ENCODE measurements at regions not wholly inside any gene's neighbourhood (a gene's known extent, or its start where the extent isn't known, plus 50 kb on each side); places are given as distances from the start of the nearest gene placed in this dataset.

DNA sequence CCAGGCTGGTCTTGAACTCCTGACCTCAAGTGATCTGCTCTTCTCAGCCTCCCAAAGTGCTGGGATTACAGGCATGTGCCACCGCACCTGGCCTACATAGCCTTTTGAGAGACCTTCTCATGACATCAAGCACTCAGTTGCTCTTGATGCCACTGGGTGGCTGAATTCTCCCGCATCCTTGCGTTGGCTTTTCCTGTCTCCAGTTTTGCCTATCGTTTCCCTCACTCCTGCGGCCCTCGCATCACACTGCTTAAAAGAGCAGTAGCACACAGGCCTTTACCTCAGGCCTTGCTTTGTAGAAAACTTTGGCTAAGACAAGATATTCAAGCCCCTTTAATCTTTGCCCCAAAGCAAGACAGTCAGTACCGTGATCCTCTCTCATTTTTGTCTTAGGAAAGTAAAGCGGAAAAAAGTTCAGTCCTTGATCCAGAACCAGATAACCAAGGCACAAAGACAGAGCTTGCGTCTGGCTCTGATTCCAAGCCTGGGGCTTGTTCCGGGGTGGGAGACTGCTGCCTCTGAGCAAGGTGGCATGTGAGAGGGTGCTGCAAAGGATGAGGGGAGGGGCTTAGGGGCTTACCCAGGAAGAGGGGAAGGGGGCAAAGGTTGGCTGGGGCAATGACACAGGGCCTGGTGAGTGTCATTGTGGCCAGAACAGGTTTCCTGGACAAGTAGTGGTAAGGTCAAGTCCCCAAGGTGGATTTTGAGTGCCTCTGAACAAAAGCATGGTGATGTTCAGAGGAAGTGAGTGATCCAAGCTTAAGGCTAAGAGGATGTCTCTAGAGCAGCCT lies 175.0 kb upstream of the TLE3 start:
- no peak for DNase-seq

DNA sequence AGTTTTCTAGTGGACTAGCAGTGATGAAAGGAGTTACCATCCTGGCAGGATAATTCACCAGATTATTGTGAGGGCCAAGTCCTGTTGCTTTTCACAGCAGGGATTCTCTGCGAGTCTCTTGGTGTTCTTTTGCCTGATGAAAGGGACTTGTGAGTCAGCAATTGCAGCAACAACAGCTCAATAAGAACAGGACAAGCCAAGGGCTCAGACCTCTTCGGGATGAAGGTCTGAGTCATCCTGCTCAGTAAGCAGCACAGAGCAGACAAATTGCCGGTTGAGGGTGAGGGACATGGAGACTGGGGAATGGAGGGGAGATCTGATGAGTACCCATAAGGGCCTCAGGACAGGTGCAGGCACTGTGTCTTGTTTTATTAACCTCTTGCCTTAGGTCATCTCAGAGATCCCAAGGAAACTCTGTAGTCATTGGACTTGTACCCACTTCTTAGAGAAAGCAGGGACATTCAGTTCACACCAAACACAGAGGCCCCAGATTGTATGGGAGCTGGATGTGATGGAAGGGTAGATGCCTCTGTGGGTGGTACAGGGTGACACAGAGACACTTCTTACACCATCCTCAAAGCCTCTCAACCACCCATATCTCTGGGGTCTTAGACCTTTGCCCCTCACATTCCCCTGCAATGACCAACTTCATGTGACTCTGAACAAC lies 173.8 kb upstream of the TLE3 start:
- peak; percentile 93 for DNase-seq

DNA sequence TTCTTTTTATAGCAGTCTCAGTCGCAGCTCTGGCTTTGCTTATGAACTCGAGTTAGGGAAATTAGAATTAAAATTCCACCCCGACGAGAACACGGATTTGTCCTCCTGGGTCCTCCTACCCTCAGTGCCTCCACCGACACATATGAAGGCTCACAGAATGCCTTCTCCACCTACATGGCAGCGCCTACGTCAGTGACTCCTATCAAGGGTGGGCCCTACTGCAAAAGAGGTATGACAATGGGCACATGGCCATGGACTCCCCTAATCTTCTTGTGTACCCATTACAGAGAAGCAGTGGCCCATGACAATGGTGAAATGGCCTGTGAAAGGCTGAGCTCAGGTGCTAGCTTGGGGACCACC lies 173.0 kb upstream of the TLE3 start:
- DNase-seq, result no peak

DNA sequence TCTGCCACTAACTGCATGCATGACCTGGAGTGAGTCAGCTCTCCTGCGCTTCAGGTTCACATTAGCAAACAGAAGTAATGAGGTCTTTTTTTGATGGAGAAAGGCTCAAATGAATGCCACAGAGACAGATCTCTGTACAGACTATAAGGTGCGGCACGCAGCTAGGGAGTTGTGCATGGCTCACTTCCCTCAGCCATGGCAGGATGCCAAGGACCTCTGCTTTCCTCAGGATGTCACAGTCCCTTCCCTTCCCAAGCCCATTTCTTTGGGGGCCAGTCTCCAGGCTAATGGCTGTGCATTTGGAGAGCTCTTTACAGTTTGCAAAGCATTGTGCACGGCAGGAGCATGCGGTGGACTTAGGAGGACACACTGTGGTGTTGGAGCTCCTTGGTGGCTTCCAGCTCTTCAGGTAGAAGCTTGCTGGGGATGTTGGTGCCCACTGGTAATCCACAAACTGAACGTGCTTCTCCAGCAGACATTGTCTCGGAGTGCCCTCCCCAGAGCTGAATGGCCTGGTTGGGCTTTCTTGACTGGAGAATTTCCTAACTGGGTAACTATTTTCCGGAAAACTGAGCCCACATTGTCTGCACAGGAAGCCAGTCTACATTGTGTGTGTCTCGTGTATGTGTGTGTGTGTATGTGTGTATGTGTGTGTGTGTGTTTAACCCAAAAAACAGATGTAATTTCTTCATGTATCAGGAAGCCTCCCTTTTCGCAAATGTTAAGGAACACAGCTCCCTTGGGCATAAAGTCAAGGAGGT lies 172.5 kb upstream of the TLE3 start:
- peak; percentile 92 for DNase-seq

DNA sequence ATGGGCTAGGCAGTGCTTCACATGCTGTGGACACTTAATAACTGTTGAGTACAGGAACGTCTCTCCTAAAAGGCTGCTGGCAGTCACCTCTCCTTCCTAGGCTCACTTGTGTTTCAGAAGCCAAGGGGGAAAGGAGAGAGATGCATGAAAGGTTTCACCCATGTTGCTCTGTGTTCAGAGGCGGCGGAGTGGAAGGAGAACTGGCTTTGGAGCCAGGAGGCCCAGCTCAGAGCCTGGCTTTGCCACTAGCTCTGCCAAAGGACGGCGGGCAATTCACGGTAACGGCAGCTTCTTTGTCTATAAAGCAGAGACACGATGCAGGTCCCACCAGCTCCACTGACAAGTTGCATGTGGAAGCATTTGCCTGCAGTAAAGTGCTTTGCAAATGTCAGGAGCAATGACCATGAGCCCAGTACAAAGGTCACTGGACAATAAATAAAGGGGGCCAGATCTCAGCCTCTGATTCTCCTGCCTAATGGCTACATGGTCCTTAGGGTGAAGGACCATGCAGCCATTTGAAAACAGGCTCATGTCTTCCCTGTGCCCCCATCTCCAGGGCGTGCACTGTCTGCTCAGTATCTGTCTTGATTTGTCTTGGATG lies 171.7 kb upstream of the TLE3 start:
- no peak for DNase-seq

DNA sequence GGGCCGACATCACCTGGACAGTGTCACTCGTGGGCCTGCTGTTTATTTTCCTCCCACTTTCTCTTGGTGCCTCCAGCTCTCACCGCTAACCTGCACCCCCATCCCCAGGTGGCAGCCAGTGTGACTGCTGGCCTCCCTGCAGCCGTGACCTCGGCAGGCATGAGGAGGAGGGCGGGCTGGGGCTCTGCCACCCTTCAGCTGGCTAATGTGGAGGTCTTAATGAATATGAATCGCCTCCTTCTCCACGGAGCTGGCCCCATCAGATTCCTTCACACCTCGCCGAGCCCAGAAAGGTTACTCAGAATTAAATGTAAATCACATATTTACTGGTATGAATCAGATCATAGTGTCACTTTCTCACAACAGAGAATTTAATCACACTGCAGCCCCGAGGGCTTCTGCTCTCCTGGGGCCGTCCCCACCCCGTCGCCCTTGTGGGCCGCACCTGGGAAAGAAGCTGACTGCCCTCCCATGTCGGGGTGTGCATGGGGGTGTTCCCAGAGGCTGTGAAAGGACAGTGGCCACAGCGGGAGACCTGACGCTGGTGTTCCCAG lies 171.1 kb upstream of the TLE3 start:
- DNase-seq, result no peak

DNA sequence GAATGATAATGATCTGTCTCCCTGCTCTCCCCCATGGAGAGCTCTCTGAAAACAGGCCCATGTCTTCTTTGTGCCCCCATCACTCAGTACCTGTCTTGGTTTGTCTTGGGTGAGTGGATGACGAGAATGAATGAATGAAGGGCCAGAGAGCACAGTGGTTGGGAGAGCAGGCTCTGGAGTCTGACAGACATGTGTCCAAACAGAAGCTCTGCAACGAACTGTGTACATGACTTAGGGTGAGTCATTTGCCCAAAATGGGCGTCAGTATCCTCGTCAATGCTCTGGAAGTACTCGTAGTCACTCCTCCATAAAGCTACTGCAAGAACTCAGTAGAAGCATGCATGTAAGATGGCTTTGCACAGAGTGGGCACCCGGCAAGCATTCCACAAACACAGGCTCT lies 170.2 kb upstream of the TLE3 start:
- DNase-seq, result no peak

DNA sequence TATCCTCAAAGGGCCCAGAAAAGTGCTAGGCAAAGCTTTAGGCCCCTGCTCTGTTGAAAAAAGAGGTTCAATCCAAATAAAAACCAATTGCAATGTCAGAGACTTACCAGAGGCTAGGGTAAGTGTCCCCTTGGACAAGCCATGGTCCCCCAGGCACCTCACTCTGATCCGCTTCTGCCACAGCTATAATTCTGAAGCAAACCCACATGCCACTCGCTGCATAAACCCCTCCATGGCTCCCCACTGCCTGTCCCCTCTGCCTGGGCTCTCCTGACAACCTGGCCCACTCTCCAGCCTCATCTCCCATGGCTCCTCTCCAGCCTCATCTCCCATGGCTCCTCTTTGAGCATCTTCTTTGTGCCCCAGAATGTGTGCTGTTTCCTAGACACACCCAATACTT lies 169.6 kb upstream of the TLE3 start:
- no peak for DNase-seq

DNA sequence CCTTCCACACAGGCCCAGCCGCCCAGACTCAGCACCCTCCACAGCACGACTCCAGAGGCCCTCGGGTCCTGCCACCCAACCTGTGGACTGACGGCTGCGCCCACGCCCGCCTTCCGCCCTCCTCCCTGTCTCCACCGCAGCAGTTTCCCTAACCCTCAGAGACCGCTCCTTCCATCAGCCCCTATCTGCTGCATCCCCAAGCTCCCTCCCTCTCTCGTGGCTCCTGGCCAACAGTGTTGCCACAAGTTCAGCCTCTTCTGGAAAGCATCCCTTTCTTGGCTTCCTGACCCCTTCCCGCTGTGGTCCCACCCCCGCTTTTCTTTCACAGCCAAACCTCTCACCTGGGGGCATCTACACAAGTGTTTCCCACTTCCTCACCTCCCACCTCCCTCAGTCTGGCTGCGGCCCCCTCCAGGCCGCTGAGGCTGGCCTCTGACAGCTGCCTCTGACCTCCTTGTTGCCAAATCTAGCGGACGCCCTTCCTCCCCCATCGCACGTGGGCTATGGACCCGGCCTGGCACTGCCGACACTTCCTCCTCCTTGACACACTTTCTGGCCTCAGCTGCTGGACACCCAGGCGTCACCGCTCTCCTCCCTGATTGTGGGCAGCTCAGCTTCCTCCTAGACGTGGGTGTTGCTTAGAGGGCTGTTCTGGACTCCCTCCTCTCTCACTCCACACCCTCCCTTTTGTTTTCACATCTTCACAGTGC lies 168.8 kb upstream of the TLE3 start:
- DNase-seq, result no peak

DNA sequence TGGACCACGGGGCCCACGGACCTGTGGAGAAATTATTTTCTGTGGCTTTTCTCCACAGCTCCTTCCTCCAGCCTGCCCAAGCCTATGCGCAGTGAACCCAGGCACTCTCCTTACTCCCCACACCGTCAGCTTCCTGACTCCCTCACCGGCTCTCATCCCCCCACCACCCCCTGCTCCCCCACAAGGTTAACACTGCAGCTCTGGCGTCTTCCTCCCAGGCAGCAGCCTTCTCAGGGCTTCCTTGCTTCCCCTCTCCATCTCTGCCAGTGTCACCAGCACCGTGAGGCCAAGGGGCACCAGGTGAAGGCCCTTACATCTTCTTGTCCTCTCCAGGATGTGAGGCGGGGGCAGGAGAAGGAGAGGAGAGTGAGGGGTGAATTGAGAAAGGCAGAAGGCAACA lies 168.3 kb upstream of the TLE3 start:
- no peak for DNase-seq

DNA sequence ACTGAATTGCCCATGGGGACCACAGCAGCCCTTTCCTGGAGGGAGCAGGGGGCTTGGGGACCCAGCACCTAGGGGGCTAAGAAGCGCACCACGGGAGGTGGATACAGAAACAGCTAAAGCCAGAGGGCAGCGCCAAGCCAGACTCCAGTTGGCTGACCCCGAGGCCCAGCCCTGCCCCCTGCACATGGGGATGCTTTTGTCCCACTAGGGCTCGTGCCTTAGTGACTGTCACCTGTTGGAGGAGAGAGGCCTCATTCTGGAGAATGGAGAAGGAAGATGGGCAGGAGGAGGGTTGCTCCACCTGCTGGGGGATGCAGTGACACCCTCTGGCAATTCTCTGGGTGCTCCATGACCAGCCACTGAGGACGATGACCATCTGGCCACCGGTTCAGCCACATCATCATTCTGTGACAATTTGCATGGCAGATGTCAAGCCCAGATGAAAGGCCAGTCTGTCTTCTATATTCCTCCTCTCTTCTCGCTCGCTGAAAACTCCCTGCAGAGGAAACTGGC lies 167.8 kb upstream of the TLE3 start:
- DNase-seq, result no peak

DNA sequence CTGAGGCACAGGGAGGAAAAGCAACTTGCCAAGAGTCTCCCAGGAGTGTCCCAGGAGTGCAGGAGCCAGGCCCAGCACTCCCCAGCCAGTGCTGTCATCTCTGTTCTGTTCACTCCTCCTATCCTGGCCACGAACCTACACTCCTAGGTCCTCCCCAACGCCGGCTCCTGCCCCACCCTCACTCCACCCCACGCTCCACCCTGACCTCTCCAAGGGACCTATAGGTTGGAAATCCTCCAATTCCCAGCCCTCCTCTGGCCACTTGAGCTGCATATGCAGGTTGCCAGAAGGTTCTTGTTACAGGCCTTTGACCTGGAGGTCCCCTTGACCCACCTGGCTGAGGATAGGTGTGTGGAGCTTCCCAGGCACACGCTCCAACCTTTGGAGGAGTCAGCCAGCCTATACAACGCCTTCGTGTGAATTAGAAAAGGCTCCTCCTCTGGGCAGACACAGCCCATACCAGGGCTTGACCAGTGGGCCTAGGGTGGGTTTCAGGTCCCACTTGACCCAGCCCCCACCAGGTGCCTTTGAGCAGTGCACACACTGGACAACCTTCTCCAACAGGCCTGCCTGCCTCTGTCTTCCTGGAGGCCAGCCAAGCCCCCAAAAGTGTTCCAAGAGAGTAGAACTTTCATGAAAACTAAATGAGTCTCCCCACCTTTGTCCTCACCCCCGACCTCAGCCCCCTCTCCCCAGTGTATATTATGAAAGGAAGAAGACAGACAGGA lies 167.2 kb upstream of the TLE3 start:
- DNase-seq, result no peak

DNA sequence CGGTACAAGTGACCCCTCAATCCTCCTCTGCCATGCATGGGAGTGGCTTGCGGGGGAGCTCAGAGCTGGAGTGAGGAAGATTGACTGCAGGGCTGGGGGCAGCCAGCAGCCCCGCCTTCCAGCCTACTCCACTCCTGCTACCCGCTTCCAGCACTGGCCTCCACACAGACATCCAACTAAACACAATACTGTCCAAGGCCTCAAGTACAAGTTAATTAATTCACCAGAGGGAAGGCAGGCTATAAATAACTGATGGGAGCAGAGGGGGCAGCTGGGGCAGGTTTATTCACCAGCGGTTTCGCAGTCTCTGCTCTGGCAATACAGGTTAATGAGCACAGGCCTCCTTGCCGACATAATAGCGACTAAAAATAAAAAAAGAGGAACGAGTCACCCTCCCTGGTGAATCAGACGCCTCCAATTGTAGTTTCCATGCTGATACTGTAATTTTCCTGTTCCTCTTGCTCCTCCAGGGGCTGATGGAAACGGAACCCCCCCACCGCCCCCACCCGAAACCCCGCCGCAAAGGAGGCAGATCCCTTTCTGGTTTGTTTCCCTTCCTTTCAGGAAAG lies 166.4 kb upstream of the TLE3 start:
- DNase-seq, result peak; percentile 37

DNA sequence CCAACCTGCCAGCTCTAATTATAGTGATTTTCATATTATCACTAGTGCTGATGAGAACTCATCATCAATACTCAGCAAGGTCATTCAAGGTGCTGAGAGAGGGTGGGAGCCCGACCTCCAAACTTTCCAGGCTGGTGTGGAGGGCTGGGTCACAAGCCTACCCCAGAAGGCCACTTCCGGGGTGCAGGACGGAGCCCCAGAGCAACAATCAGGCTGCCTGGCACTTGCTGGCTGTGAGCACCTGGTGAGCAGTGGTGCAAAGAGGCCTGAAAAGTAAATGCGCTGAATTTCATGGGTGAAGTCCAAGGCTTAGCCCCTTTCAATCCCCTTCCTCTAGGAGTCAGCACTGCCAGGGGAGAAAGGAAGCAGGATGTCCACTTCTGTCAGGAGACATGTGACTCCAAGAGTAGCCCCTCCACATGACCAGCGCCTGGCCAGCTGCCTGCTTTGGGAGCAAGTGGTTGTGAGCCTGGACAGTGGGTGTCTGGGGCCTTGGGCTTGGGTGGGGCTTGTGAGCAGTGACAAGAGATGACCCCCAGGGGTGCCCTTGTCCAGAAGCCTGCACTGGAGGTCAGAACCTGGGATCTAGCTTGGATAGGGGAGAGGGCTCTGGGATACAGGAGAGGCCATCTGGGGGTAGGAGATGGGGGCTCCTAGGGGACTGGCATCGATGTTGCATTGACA lies 165.0 kb upstream of the TLE3 start:
- no peak for DNase-seq

DNA sequence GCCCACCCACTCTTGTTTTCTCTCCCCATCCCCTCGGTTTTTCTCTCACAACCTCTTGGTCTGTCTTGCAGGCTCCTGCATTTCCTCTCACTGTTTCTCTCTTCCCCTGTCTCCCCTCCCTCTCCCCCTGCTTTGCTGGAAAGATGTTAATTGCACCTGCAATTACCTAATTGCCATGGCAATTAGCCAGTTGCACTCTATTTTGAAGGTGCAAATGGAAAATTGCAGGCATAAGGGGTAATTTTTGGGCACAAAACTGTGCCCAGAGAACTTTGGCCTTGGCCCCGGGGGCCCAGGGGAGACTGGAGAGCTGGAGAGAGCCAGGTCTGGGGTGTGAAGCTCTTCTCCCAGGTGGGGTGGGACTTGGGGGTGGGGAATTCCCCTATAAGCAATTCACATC lies 164.5 kb upstream of the TLE3 start:
- DNase-seq, result no peak

DNA sequence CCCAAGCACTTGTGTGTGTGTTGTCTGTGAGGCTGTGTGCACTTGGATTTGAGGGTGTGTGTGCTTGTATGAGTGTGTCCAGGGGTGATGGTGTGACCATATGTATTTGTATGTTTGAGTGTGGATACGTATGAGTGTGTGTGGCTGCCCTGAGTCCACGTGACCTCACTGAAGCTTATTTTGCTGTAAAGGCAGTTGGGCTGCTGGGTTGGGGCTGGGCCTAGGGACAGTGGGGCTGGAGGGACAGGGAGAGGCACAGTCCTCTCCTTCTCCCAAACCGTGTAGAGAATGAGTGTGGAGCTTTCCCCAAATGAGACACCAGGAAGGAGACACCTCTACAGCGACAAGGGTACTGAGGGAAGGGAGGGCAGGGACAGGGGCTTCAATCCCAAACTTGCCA lies 163.4 kb upstream of the TLE3 start:
- DNase-seq, result no peak

DNA sequence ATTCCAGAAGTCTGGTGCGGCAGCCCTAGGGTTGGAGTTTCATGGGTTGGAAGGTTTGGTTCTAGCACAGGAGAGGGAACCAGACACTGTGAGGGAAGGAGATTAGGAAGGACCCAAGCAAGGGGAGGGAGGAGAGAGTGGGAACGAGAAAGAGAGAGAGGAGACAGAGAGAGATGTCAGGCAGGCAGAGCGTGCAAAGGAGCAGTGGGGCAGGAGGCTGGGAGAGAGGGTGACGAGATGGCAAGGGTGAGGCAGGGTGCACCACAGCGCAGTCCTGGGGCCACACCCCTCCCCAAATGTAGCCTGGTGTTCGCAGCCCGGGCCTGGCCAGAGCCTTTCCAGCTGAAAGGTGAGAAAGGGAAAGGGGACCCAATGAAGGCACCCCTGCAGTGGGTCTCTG lies 162.9 kb upstream of the TLE3 start:
- no peak for DNase-seq

DNA sequence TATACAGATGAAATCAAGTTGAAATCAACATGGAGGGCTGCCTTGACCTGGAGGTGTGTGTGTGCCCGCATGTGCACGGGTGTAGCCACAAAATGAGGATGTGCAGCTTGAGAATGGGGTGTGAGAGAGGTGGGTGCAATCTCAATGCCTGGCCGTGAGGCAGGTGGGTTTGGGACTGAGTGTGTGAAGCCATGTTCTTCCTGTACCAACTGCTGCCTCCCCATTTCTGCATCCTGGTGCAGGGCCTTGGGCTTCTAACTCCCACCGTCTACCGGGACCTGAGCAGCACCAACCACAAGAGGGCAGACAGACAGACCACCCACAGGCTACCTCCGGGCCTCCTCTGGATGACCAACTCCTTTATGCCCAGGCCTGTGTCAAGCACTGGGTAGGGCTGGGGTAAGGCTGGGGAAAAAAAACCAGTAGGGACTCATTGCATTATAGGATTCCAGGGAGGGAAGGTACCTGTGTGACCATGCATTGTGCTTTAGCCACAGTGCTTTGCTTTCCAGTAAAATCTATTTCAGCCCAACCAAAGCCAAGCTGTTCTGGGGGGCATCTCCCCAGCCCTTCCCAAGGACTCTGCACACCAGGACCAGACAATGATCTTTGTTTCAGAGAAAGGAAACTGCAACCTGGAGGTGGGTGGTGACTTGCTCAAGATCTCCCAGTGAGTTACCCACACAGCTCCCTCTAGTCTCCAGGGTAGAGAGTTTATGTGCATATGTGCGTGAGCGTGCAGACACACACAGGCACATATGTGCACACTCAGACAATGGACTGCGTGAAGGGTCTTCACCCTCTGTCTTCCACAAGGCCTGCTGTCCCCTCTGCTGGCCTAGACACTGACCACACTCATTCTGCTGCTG lies 162.2 kb upstream of the TLE3 start:
- DNase-seq, result peak; percentile 34

DNA sequence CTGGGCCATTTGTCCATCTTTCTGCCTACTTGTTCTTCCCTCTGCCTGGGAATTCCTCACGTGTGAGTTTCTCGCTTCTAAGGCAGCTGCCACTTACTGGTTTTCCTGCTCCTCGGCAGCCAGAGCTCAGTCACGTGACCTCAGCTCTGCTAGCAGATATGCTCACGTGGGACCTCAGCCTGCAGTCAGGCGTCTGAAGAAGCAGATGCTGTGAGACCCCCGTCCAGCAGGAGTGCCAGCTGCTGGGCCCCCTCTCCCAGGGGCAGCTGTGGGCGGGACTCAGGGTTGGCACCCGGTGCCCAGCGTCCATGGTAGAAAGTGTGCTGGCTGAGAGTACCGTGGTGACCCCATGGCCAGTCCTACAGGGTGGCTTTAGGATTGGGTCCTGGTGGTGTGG lies 161.3 kb upstream of the TLE3 start:
- DNase-seq, result peak; percentile 57
